Suprapubic skin (tissue), 4 donors: ENCODE measurements at regions not wholly inside any gene's neighbourhood (a gene's known extent, or its start where the extent isn't known, plus 50 kb on each side); places are given as distances from the start of the nearest gene placed in this dataset.

Experiments
- DNase-seq, 2 donors: peaks; one replicate each; pipeline ENCODE4 v3.0.0-alpha.2; 2019; ENCODE audit warnings: low spot score in 2 of 2
- H3K27ac ChIP-seq: fragments of 200-600 bp; sonication (generic); one replicate; pipeline ENCODE4 v1.5.1; 2019
- H3K27me3 ChIP-seq: fragments of 200-600 bp; sonication (generic); one replicate; pipeline ENCODE4 v1.5.1; 2019
- H3K36me3 ChIP-seq: fragments of 200-600 bp; sonication (generic); one replicate; pipeline ENCODE4 v1.5.1; 2019
- H3K4me1 ChIP-seq: fragments of 200-600 bp; sonication (generic); one replicate; pipeline ENCODE4 v1.5.1; 2019
- H3K4me3 ChIP-seq: fragments of 200-600 bp; sonication (generic); one replicate; pipeline ENCODE4 v1.5.1; 2019; ENCODE audit warnings: mild to moderate bottlenecking
- H3K9me3 ChIP-seq: fragments of 200-600 bp; sonication (generic); one replicate; pipeline ENCODE4 v1.5.1; 2019
- EP300 ChIP-seq: sonication (generic); formaldehyde crosslinking; IDR thresholded peaks from one replicate; pipeline ENCODE4 v1.6.1; 2017; ENCODE audit warnings: antibody characterized with exemption
- POLR2A ChIP-seq, 2 donors: fragments of 450-650 bp; IDR thresholded peaks; one replicate each; pipeline ENCODE4 v1.6.1; 2017; ENCODE audit warnings: antibody characterized with exemption in 2 of 2, mild to moderate bottlenecking in 2 of 2, moderate library complexity in 2 of 2
- POLR2AphosphoS5 ChIP-seq, 3 donors: sonication (generic); formaldehyde crosslinking; IDR thresholded peaks; one replicate each; pipeline ENCODE4 v1.6.1; 2017; ENCODE audit warnings: antibody characterized with exemption in 3 of 3
- WGBS: methylation state at CpG from one replicate; pipeline ENCODE4 v1.1.5; 2018; 5-methylcytosine and 5-hydroxymethylcytosine counted together
- TF ChIP-seq, protein P1 (sequence below), 2 donors: fragments of 200-600 bp in 1 of 2; fragments of 450-650 bp in 1 of 2; sonication (generic) in 1 of 2; IDR thresholded peaks; one replicate each; pipeline ENCODE4 v1.5.1; 2016 to 2019; ENCODE audit warnings: antibody characterized with exemption in 2 of 2, mild to moderate bottlenecking in 1 of 2, moderate library complexity in 1 of 2

DNA sequence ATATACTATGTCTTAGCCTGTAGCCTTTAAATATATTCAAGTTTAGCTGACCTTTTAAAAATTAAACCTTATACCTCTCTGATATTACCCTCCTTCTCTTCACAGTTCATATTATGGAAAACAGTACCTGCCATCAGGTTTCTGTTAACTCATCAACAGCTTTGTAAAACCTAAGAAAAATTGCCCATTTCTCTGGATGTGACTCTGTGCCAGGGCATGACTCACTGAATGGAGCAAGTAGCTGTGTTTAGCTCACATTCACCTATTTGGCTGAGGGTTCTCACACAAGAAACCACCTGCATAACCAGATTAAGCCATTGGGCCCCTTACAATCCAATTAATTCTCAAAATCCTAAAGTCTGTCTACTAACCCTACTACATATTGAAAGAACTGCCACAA lies 678.8 kb upstream of the MARCKS start:
- Histone ChIP-seq H3K36me3 (no peaks in the 10 kb centered on the region), H3K27me3 (no peaks in the 10 kb centered on the region), H3K4me3 (no peak overlapping the region), H3K27ac (no peak overlapping the region), H3K9me3 (no peaks in the 10 kb centered on the region), H3K4me1 (peaks cover 3% of the 10 kb centered on the region)
- TF ChIP-seq, protein P1, sequence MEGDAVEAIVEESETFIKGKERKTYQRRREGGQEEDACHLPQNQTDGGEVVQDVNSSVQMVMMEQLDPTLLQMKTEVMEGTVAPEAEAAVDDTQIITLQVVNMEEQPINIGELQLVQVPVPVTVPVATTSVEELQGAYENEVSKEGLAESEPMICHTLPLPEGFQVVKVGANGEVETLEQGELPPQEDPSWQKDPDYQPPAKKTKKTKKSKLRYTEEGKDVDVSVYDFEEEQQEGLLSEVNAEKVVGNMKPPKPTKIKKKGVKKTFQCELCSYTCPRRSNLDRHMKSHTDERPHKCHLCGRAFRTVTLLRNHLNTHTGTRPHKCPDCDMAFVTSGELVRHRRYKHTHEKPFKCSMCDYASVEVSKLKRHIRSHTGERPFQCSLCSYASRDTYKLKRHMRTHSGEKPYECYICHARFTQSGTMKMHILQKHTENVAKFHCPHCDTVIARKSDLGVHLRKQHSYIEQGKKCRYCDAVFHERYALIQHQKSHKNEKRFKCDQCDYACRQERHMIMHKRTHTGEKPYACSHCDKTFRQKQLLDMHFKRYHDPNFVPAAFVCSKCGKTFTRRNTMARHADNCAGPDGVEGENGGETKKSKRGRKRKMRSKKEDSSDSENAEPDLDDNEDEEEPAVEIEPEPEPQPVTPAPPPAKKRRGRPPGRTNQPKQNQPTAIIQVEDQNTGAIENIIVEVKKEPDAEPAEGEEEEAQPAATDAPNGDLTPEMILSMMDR (IDR thresholded peaks at IDR 0.05): no peak
- no peak for TF ChIP-seq POLR2A (IDR thresholded peaks at IDR 0.05)
- DNase-seq: no peak

DNA sequence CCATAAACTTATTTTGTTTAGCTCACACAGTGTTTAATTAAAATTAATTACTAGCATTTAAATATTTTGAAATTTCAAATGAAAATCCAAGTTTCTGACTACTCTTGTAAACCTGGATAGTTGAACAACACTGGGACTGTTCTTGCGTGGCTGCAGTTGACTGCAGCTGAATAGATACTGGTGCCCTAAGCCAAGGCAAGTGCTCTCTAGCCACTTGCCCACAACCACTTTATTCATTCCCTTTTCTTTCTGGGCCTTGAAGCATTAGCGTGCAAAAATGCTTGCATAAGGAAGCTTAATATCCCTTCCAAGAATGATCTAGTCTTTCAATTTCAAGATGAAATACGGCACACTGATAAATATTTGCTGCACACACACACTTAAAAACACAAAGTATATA lies 676.0 kb upstream of the MARCKS start:
- no peaks in the 10 kb centered on the region for H3K9me3 ChIP-seq
- TF ChIP-seq POLR2AphosphoS5 (IDR thresholded peaks at IDR 0.05): no peak
- TF ChIP-seq EP300: no peak
- TF ChIP-seq POLR2A (IDR thresholded peaks at IDR 0.05): no peak
- TF ChIP-seq, protein P1 (IDR thresholded peaks at IDR 0.05): no peak
- DNase-seq: no peak
- no peak overlapping the region for H3K4me3 ChIP-seq
- no peak overlapping the region for H3K27ac ChIP-seq
- 85% methylated on average over 3 of the region's 3 CpGs for WGBS
- H3K36me3 ChIP-seq: no peaks in the 10 kb centered on the region
- H3K27me3 ChIP-seq: no peaks in the 10 kb centered on the region
- peaks cover 3% of the 10 kb centered on the region for H3K4me1 ChIP-seq

DNA sequence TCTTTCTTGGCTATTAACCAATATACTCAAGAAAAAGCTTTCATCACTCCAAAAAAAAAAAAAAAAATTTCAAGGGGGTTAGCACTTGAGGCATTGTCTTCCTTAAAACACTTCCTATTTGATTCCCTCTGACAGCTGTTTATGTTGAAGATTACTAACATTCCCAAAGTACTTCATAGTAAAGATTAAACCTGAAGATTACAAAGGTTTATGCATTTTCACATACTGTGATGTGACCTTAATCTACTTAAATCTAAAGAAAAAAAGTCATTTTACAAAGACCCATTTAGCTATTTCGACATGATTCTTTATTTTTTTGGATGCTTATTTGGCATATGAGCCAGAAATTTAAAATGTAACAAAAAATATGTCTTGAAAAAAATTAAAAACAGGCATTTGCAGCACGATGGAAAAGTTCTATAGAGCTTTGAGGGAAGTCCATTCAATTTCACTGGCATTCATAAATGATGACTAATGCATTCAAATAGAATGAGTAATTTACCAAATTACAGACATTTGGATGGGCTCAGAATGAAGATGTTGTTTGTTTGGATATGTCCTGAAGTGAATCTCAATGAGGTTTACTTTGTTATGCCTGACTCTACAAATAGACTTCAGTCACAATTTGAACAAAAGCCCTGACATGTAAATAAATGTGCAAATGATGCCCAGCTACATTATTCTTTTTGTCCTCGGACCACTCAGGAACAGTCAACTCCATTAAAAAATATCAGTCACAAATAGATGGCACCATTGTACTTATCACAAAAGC lies 674.6 kb upstream of the MARCKS start:
- Histone ChIP-seq H3K27me3 (no peaks in the 10 kb centered on the region), H3K4me3 (no peak overlapping the region), H3K9me3 (no peaks in the 10 kb centered on the region), H3K4me1 (peaks cover 3% of the 10 kb centered on the region), H3K36me3 (no peaks in the 10 kb centered on the region), H3K27ac (no peak overlapping the region)
- TF ChIP-seq, protein P1 (IDR thresholded peaks at IDR 0.05): no peak
- no peak for TF ChIP-seq EP300
- no peak for TF ChIP-seq POLR2A (IDR thresholded peaks at IDR 0.05)
- TF ChIP-seq POLR2AphosphoS5 (IDR thresholded peaks at IDR 0.05): no peak
- WGBS: 40% methylated on average over 3 of the region's 3 CpGs
- DNase-seq: no peak

DNA sequence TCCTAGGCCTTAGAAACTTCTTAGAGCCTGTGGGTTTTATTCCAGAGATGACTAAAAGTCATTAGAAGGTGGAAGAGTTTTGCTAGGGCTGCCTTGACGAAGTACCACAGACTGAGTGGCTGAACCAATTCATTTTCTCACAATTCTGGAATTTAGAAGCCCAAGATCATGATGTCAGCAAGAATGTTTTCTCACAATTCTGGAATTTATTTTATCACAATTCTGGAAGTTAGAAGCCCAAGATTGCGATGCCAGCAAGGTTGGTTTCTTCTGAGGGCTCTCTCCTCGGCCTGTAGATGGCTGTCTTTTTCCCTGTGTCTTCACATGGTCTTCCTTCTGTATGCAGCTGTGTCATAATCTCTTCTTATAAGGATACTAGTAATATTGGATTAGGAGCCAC lies 672.9 kb upstream of the MARCKS start:
- H3K4me3 ChIP-seq: no peak overlapping the region
- 84% methylated on average over 3 of the region's 3 CpGs for WGBS

DNA sequence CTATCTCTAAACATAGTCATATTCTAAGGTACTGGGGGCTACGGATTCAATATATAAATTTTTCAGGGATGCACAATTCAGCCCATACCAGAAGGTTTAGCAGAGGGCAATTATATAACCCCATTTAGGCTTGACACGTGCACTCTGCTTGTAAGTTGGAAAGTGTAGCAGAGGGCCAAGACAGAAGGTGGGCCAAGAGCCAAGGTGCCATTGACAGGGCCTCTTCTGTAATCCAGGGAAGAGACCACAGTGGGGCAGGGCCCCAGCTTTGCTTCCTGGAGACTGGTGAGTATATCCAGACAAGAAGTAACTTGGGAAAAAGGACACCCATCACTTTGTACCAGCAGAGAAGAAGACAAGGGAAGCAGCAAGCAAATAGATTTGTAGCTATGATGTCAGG lies 672.4 kb upstream of the MARCKS start:
- TF ChIP-seq, protein P1 (IDR thresholded peaks at IDR 0.05): no peak
- TF ChIP-seq POLR2A (IDR thresholded peaks at IDR 0.05): no peak
- TF ChIP-seq EP300: no peak
- TF ChIP-seq POLR2AphosphoS5 (IDR thresholded peaks at IDR 0.05): no peak
- Histone ChIP-seq H3K4me1 (peaks cover 3% of the 10 kb centered on the region), H3K36me3 (no peaks in the 10 kb centered on the region), H3K27ac (no peak overlapping the region), H3K27me3 (no peaks in the 10 kb centered on the region), H3K9me3 (no peaks in the 10 kb centered on the region), H3K4me3 (no peak overlapping the region)
- WGBS: 67% methylated on average over 2 of the region's 2 CpGs
- DNase-seq: no peak

More for the DNA sequence above, 672.9 kb upstream of the MARCKS start:
- TF ChIP-seq POLR2AphosphoS5 (IDR thresholded peaks at IDR 0.05): no peak
- TF ChIP-seq POLR2A (IDR thresholded peaks at IDR 0.05): no peak
- TF ChIP-seq EP300: no peak
- TF ChIP-seq, protein P1 (IDR thresholded peaks at IDR 0.05): no peak
- H3K27me3 ChIP-seq: no peaks in the 10 kb centered on the region
- peaks cover 3% of the 10 kb centered on the region for H3K4me1 ChIP-seq
- H3K36me3 ChIP-seq: no peaks in the 10 kb centered on the region
- no peaks in the 10 kb centered on the region for H3K9me3 ChIP-seq
- H3K27ac ChIP-seq: no peak overlapping the region
- no peak for DNase-seq
